Activated naive CD4-positive, alpha-beta T cell treated with anti-CD3 and anti-CD28 coated beads, Interleukin-2, amount 50 U/mL, for 24 hours (primary cell): ENCODE measurements at regions not wholly inside any gene's neighbourhood (a gene's known extent, or its start where the extent isn't known, plus 50 kb on each side); places are given as distances from the start of the nearest gene placed in this dataset.

Experiments
- H3K27ac Mint-ChIP-seq: one replicate; pipeline ENCODE4 v1.8.0; 2021; ENCODE audit warnings: mild to moderate bottlenecking, mixed read lengths
- H3K27me3 Mint-ChIP-seq: one replicate; pipeline ENCODE4 v1.8.0; 2021; ENCODE audit warnings: mixed read lengths
- H3K36me3 Mint-ChIP-seq: one replicate; pipeline ENCODE4 v1.8.0; 2021; ENCODE audit warnings: mixed read lengths
- H3K4me1 Mint-ChIP-seq: one replicate; pipeline ENCODE4 v1.8.0; 2021; ENCODE audit warnings: mixed read lengths
- H3K4me3 Mint-ChIP-seq: one replicate; pipeline ENCODE4 v1.8.0; 2021; ENCODE audit warnings: mild to moderate bottlenecking, mixed read lengths
- H3K9me3 Mint-ChIP-seq: one replicate; pipeline ENCODE4 v1.8.0; 2021; ENCODE audit warnings: mixed read lengths

DNA sequence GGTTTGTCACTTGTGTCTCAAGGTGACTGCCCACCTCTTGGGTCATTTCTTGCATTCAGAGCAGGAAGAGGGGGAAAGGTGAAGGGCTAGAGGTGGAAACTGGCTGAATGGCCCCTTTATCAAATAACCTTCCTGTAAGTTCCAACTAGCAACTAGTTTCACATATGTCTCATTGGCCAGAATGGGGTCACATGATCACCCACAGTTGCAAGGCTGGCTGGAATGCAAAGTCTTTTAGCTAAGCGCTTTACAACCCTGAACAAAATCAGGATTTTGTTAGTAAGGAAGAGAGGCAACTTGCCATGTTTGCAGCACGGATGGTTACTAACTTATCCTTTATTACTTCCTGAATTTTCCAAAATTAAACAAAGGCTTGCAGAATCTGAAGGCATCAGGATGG is 156.3 kb downstream of the EMX2 start:
- Mint-ChIP-seq H3K9me3 (no peaks in the 10 kb centered on the region), H3K27ac (no peak overlapping the region), H3K36me3 (no peaks in the 10 kb centered on the region), H3K4me3 (no peak overlapping the region), H3K4me1 (no peaks in the 10 kb centered on the region), H3K27me3 (peaks cover 6% of the 10 kb centered on the region)

DNA sequence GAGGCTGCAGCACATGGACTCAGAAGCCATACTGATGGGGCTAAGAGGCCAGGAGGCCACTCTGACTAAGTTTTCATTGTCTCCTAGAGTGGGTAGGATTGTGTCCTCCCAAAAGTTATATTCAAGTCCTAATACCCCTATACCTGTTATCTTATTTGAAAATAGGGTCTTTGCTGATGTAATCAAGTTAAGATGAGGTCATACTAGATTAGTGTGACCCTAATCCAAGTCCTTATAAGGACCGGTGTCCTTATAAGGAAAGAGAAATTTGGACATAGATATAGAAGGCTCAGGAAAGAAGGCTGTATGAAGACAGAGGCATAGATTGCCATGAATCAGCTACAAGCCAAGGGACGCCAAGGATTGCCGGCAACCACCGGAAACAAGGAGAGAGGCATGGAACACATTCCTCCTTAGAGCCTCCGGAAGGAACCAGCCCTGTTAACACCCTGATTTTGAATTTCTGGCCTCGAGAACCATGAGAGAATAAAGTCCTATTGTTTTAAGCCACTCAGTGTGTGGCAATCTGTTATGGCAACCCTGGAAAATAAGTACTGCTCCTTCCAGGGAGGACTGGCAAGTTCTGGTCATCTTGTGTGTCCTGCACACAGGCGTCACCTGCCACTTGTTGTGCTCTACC is 157.0 kb downstream of the EMX2 start:
- H3K36me3 Mint-ChIP-seq = no peaks in the 10 kb centered on the region
- H3K4me3 Mint-ChIP-seq = no peak overlapping the region
- no peak overlapping the region for H3K27ac Mint-ChIP-seq

GRCh38 chr10:117710181-117710798 is 167.7 kb downstream of the EMX2 start:
- Mint-ChIP-seq H3K27me3 (peaks cover 7% of the 10 kb centered on the region), H3K27ac (no peak overlapping the region)

More for the DNA sequence above, 157.0 kb downstream of the EMX2 start:
- Mint-ChIP-seq H3K9me3 (no peaks in the 10 kb centered on the region), H3K4me1 (no peaks in the 10 kb centered on the region), H3K27me3 (peaks cover 6% of the 10 kb centered on the region)

DNA sequence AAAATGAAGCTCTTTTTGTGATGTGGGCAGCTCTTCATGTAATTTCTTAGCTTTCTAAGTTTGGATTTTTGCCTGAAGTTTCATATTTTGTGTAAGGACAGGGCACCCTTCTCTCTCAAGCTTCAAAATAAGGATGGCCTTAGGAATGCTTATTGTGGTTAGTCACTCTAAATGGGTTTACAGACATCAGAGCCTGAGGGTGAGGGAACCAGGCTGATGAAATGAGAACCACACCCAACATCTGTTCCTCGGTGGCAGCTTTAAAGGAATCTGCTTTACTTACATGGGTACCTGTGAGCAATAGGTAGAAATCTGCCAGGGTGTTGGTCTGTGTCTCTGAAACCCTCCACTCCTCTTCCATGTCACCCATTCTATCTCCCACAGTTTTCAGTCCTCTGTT is 174.3 kb downstream of the EMX2 start:
- Mint-ChIP-seq H3K4me3 (no peak overlapping the region), H3K27me3 (peaks cover 15% of the 10 kb centered on the region), H3K4me1 (no peaks in the 10 kb centered on the region), H3K27ac (no peak overlapping the region), H3K9me3 (no peaks in the 10 kb centered on the region), H3K36me3 (no peaks in the 10 kb centered on the region)

More at GRCh38 chr10:117710181-117710798, 167.7 kb downstream of the EMX2 start:
- H3K4me1 Mint-ChIP-seq = no peaks in the 10 kb centered on the region
- H3K36me3 Mint-ChIP-seq = no peaks in the 10 kb centered on the region
- no peaks in the 10 kb centered on the region for H3K9me3 Mint-ChIP-seq
- H3K4me3 Mint-ChIP-seq = no peak overlapping the region

- H3K27me3 Mint-ChIP-seq = peaks cover 15% of the 10 kb centered on the region
- H3K36me3 Mint-ChIP-seq = no peaks in the 10 kb centered on the region
- no peaks in the 10 kb centered on the region for H3K4me1 Mint-ChIP-seq
- no peak overlapping the region for H3K27ac Mint-ChIP-seq
- H3K4me3 Mint-ChIP-seq = no peak overlapping the region
- peaks cover 7% of the 10 kb centered on the region for H3K9me3 Mint-ChIP-seq
Measured at GRCh38 chr10:117718986-117719920, 176.7 kb downstream of the EMX2 start.

GRCh38 chr10:117720931-117721835 is 178.6 kb downstream of the EMX2 start:
- Mint-ChIP-seq H3K4me3 (no peak overlapping the region), H3K9me3 (peaks cover 7% of the 10 kb centered on the region), H3K27me3 (peaks cover 15% of the 10 kb centered on the region), H3K27ac (no peak overlapping the region), H3K36me3 (no peaks in the 10 kb centered on the region), H3K4me1 (no peaks in the 10 kb centered on the region)

GRCh38 chr10:117721873-117722272 is 179.3 kb downstream of the EMX2 start:
- Mint-ChIP-seq H3K36me3 (no peaks in the 10 kb centered on the region), H3K4me3 (no peak overlapping the region), H3K9me3 (peaks cover 7% of the 10 kb centered on the region), H3K27ac (no peak overlapping the region), H3K4me1 (no peaks in the 10 kb centered on the region), H3K27me3 (peaks cover 15% of the 10 kb centered on the region)

- no peaks in the 10 kb centered on the region for H3K4me1 Mint-ChIP-seq
- no peaks in the 10 kb centered on the region for H3K36me3 Mint-ChIP-seq
- no peak overlapping the region for H3K4me3 Mint-ChIP-seq
- H3K9me3 Mint-ChIP-seq = peaks cover 7% of the 10 kb centered on the region
- H3K27ac Mint-ChIP-seq = no peak overlapping the region
- peaks cover 15% of the 10 kb centered on the region for H3K27me3 Mint-ChIP-seq
Measured at GRCh38 chr10:117723343-117723742, 180.8 kb downstream of the EMX2 start.

GRCh38 chr10:117725993-117726392 is 183.4 kb downstream of the EMX2 start:
- H3K36me3 Mint-ChIP-seq = no peaks in the 10 kb centered on the region
- H3K4me1 Mint-ChIP-seq = no peaks in the 10 kb centered on the region
- no peak overlapping the region for H3K4me3 Mint-ChIP-seq
- H3K27me3 Mint-ChIP-seq = peaks cover 18% of the 10 kb centered on the region
- H3K9me3 Mint-ChIP-seq = peaks cover 7% of the 10 kb centered on the region
- H3K27ac Mint-ChIP-seq = no peak overlapping the region

DNA sequence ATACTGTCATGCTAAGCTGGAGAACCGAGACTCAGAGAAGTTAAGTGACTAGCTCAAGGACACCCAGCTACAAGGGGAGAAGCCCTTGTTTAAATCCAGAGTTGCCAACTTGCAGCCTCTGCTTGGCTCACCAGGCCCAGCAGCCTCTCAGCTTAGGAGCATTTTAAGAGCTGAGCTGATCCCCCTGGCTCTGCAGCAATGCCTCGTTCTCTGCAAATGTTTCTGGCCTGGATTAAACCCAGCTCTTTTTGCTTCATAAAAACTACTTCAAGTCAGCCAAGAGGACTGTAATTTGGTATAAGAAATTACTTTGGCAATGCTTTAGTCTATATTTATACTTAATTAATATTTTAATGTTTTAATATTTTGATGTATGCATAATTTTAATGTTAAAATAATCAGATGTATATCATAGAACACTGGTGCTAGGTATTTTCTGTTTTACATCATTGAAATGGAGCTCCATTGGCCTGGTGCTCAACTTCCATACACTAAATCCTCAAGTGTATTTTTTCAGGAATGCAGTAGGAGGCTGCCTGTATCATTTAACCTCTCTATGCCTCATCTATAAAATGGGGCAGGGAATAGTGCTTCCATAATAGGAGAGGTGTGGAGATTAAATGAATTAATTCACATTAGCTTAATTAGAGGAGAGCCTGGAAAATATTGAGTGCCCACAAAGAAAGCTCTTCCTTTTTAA is 184.2 kb downstream of the EMX2 start:
- peaks cover 20% of the 10 kb centered on the region for H3K27me3 Mint-ChIP-seq
- H3K9me3 Mint-ChIP-seq = peaks cover 7% of the 10 kb centered on the region
- H3K4me1 Mint-ChIP-seq = no peaks in the 10 kb centered on the region
- no peak overlapping the region for H3K4me3 Mint-ChIP-seq
- H3K36me3 Mint-ChIP-seq = no peaks in the 10 kb centered on the region
- H3K27ac Mint-ChIP-seq = no peak overlapping the region

DNA sequence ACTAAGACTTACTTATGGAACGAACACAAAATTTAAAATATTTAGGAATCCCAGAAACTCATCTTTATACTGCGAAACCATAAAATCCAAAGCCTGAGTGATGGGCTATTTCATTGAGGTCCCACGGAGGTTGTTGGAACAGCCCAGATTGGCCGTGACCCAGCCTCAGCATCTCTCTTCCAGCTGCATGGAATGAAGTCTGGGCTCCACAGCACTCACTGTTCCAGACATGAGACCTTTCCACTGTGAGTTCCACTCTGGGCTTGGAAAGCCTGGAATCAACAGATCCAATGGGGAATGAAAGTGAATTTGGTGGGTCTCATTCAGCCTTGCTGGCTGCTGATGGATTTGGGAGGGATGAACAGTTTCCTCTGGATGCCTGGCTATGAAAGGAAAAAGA is 184.9 kb downstream of the EMX2 start:
- H3K27ac Mint-ChIP-seq = no peak overlapping the region
- peaks cover 24% of the 10 kb centered on the region for H3K27me3 Mint-ChIP-seq
- H3K4me3 Mint-ChIP-seq = no peak overlapping the region
- no peaks in the 10 kb centered on the region for H3K4me1 Mint-ChIP-seq
- peaks cover 7% of the 10 kb centered on the region for H3K9me3 Mint-ChIP-seq
- H3K36me3 Mint-ChIP-seq = no peaks in the 10 kb centered on the region

DNA sequence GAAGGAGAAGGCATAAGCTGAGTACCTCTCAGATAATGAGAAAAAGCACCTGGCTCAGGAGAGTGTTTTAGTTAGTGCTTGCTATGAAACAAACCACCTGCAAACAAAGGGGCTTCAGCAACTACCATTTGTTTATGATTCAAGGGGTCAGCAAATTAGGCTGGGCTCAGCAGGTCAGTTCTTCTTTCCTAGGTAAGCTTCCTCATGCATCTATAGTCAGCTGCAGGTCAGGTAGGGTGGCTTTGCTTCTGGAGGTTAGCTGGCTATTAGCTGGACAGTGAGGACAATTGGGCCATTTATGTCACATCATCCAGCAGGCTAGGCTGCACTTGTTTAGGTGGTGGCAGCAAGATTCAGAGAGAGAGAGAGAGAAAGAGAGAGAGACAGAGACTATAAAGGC is 185.5 kb downstream of the EMX2 start:
- Mint-ChIP-seq H3K27ac (no peak overlapping the region), H3K9me3 (peaks cover 7% of the 10 kb centered on the region), H3K36me3 (no peaks in the 10 kb centered on the region), H3K27me3 (peaks cover 26% of the 10 kb centered on the region), H3K4me1 (no peaks in the 10 kb centered on the region), H3K4me3 (no peak overlapping the region)

DNA sequence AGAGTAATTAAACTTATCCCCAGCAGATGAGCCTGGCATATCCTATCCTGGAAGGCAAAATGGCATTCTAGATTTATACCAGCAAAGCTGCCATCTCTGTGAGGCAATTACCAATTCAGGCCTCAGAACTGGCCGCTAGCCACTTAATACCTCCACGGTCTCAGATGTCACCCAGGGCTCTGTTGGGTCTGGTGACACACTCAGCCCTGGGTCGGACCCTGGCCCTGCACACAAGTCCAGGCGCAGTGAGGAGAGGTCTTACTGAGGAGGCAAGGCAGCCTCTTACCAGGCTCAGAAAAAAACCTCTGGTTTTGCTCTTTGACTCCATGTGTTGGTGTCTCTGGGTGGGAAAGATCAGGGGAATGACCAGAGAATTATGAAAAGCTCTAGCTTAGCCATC is 186.6 kb downstream of the EMX2 start:
- H3K27me3 Mint-ChIP-seq = peaks cover 28% of the 10 kb centered on the region
- no peak overlapping the region for H3K4me3 Mint-ChIP-seq
- no peak overlapping the region for H3K27ac Mint-ChIP-seq
- no peaks in the 10 kb centered on the region for H3K4me1 Mint-ChIP-seq
- H3K36me3 Mint-ChIP-seq = no peaks in the 10 kb centered on the region
- no peaks in the 10 kb centered on the region for H3K9me3 Mint-ChIP-seq

DNA sequence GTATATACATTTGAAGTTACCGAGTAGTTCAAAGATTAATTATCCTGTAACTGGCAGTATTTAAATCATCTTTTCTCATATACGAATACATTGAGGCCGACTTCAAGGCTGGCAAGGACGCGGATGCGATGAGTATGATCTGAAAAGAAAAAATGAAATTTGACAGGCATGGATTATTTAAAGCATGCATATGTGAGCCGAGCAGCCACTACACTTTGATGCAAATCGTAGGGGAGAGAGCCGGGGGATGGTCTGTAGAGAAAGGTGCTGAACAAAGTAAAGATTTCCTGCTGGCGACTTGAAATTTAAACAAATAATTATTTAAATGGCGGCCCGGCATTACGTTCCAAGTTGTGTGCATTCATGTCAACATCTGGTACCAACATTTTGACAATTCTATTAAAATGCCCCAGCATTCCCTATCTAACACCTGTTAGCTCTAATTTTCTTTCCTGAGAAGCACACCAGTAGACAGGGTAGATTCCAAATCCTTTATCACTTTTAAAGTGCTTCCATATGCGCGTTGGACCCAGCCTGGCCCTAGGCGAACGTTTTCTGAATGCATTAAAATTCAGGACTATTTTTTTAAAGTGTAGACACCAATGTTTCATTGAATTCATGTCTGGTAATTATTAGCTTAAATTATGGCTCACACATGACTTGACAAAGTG is 188.7 kb downstream of the EMX2 start:
- Mint-ChIP-seq H3K36me3 (no peaks in the 10 kb centered on the region), H3K4me1 (no peaks in the 10 kb centered on the region), H3K27ac (no peak overlapping the region), H3K4me3 (no peak overlapping the region), H3K9me3 (no peaks in the 10 kb centered on the region), H3K27me3 (peaks cover 36% of the 10 kb centered on the region)
